ENCODE measurements at regions not wholly inside any gene's neighbourhood (a gene's known extent, or its start where the extent isn't known, plus 50 kb on each side); places are given as distances from the start of the nearest gene placed in this dataset.

DNA sequence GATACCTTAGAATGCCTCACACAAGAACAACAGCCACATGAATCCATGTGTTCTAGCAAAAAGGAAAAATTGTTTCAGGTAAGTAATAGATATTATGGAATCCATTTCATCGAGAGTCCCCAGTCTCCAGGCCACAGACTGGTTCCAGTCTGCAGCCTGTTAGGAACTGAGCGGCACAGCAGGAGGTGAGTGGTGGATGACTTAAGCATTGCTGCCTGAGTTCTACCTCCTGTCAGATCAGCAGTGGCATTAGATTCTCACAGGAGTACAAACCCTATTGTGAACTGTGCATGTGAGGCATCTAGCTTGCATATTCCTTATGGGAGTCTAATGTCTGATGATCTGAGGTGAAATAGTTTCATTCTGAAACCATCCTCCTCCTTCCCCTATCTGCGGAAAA is 207.0 kb downstream of the CSNK1G3 start:
- TF ChIP-seq, protein P1, sequence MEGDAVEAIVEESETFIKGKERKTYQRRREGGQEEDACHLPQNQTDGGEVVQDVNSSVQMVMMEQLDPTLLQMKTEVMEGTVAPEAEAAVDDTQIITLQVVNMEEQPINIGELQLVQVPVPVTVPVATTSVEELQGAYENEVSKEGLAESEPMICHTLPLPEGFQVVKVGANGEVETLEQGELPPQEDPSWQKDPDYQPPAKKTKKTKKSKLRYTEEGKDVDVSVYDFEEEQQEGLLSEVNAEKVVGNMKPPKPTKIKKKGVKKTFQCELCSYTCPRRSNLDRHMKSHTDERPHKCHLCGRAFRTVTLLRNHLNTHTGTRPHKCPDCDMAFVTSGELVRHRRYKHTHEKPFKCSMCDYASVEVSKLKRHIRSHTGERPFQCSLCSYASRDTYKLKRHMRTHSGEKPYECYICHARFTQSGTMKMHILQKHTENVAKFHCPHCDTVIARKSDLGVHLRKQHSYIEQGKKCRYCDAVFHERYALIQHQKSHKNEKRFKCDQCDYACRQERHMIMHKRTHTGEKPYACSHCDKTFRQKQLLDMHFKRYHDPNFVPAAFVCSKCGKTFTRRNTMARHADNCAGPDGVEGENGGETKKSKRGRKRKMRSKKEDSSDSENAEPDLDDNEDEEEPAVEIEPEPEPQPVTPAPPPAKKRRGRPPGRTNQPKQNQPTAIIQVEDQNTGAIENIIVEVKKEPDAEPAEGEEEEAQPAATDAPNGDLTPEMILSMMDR (IDR thresholded peaks at IDR 0.05 in 8 of 11, conservative IDR thresholded peaks at IDR 0.05 in 3 of 11): no peak
- no peak for TF ChIP-seq POLR2A (IDR thresholded peaks at IDR 0.05)

Data from spleen (tissue), 7 donors.